Loucy (cell line): ENCODE measurements at regions not wholly inside any gene's neighbourhood (a gene's known extent, or its start where the extent isn't known, plus 50 kb on each side); places are given as distances from the start of the nearest gene placed in this dataset.

Experiments used
- H2AFZ ChIP-seq: fragments of 200-600 bp; sonication (generic); 2 replicates; pipeline ENCODE4 v1.6.0; 2016; ENCODE audit warnings: antibody characterized with exemption, mild to moderate bottlenecking, low read length, moderate library complexity
- H3F3A ChIP-seq: fragments of 200-600 bp; 2 replicates; pipeline ENCODE4 v1.6.0; 2016; ENCODE audit warnings: antibody characterized with exemption, low read depth, mild to moderate bottlenecking
- H3K27me3 ChIP-seq: fragments of 200-600 bp; sonication (generic); 2 replicates; pipeline ENCODE4 v1.6.1; 2014; ENCODE audit warnings: low read length, mild to moderate bottlenecking; ENCODE audit not compliant: insufficient read depth, poor library complexity, severe bottlenecking
- H3K36me3 ChIP-seq: fragments of 200-600 bp; sonication (generic); 2 replicates; pipeline ENCODE4 v1.6.1; 2016; ENCODE audit warnings: low read length; ENCODE audit not compliant: insufficient read depth
- H3K4me1 ChIP-seq: fragments of 200-600 bp; sonication (generic); 2 replicates; pipeline ENCODE4 v1.5.1; 2014; ENCODE audit warnings: low read length, mild to moderate bottlenecking; ENCODE audit not compliant: insufficient read depth, poor library complexity, severe bottlenecking
- H3K4me2 ChIP-seq: fragments of 200-600 bp; sonication (generic); 2 replicates; pipeline ENCODE4 v1.6.0; 2014; ENCODE audit warnings: antibody characterized with exemption, low read length, low read depth, mild to moderate bottlenecking; ENCODE audit not compliant: poor library complexity, severe bottlenecking
- H3K4me3 ChIP-seq: fragments of 200-600 bp; sonication (generic); 2 replicates; pipeline ENCODE4 v1.5.1; 2014; ENCODE audit warnings: low read length, mild to moderate bottlenecking, mixed read lengths; ENCODE audit not compliant: poor library complexity, severe bottlenecking
- H3K79me2 ChIP-seq: fragments of 200-600 bp; sonication (generic); 2 replicates; pipeline ENCODE4 v1.6.1; 2014; ENCODE audit warnings: low read length; ENCODE audit not compliant: insufficient read depth
- H3K9ac ChIP-seq: fragments of 200-600 bp; sonication (generic); 2 replicates; pipeline ENCODE4 v1.6.0; 2014; ENCODE audit warnings: mild to moderate bottlenecking, low read depth, low read length, moderate library complexity; ENCODE audit not compliant: poor library complexity, severe bottlenecking
- H3K9me2 ChIP-seq: fragments of 200-600 bp; sonication (generic); replicated peaks from 2 replicates; pipeline ENCODE4 v1.6.1; 2016; ENCODE audit warnings: low read depth, low read length, mixed read lengths
- H3K9me3 ChIP-seq: fragments of 200-600 bp; sonication (generic); 2 replicates; pipeline ENCODE4 v1.6.1; 2014; ENCODE audit warnings: mild to moderate bottlenecking, antibody characterized with exemption, low read length, low read depth; ENCODE audit not compliant: insufficient read depth
- H4K20me1 ChIP-seq: fragments of 200-600 bp; sonication (generic); 2 replicates; pipeline ENCODE4 v1.6.0; 2014; ENCODE audit warnings: antibody characterized with exemption, low read length, mild to moderate bottlenecking; ENCODE audit not compliant: insufficient read depth, poor library complexity, severe bottlenecking
- EZH2phosphoT487 ChIP-seq: fragments of 200-600 bp; IDR thresholded peaks from 2 replicates; pipeline ENCODE4 v1.6.1; 2018; ENCODE audit warnings: antibody characterized with exemption, mild to moderate bottlenecking, moderate library complexity, borderline replicate concordance
- TF ChIP-seq, protein P1 (sequence below): fragments of 200-600 bp; sonication (generic); conservative IDR thresholded peaks from 2 replicates; pipeline ENCODE4 v1.5.1; 2014; ENCODE audit warnings: mild to moderate bottlenecking, antibody characterized with exemption, low read length

DNA sequence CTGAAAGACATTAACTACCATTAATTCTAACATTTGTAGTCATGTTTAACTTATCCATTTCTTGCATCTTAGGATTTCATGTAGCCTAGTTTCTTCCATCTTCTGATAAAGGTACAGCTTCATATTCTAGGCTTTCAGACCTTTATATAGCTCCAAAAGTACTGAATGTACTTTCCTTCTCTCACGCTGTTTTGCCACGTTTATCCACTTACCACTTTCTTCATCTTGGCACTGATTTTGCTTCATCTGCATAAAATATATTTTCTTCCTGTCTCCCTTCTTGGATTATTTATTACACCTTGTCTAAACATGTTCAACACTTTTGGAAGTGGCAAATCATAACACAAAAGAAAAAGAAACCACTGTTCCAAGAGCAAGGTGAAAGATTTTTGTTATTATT is 553.8 kb downstream of the DTWD2 start:
- Histone ChIP-seq H4K20me1 (no peaks in the 10 kb centered on the region), H3K36me3 (no peaks in the 10 kb centered on the region), H2AFZ (no peak overlapping the region), H3K4me2 (no peak overlapping the region), H3K9ac (no peak overlapping the region), H3K9me3 (no peaks in the 10 kb centered on the region), H3K27me3 (no peaks in the 10 kb centered on the region), H3K4me1 (no peaks in the 10 kb centered on the region), H3K9me2 (no peaks in the 10 kb centered on the region), H3K79me2 (no peaks in the 10 kb centered on the region), H3F3A (no peaks in the 10 kb centered on the region), H3K4me3 (no peak overlapping the region)
- TF ChIP-seq EZH2phosphoT487 = no peak
- TF ChIP-seq, protein P1, sequence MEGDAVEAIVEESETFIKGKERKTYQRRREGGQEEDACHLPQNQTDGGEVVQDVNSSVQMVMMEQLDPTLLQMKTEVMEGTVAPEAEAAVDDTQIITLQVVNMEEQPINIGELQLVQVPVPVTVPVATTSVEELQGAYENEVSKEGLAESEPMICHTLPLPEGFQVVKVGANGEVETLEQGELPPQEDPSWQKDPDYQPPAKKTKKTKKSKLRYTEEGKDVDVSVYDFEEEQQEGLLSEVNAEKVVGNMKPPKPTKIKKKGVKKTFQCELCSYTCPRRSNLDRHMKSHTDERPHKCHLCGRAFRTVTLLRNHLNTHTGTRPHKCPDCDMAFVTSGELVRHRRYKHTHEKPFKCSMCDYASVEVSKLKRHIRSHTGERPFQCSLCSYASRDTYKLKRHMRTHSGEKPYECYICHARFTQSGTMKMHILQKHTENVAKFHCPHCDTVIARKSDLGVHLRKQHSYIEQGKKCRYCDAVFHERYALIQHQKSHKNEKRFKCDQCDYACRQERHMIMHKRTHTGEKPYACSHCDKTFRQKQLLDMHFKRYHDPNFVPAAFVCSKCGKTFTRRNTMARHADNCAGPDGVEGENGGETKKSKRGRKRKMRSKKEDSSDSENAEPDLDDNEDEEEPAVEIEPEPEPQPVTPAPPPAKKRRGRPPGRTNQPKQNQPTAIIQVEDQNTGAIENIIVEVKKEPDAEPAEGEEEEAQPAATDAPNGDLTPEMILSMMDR = no peak

GRCh38 chr5:118430076-118430475 is 558.3 kb downstream of the DTWD2 start:
- Histone ChIP-seq H3K9me2 (no peaks in the 10 kb centered on the region), H3K4me2 (no peak overlapping the region), H3K9me3 (no peaks in the 10 kb centered on the region), H4K20me1 (no peaks in the 10 kb centered on the region), H3K9ac (no peak overlapping the region), H3K27me3 (no peaks in the 10 kb centered on the region), H2AFZ (no peak overlapping the region), H3K4me1 (no peaks in the 10 kb centered on the region), H3K4me3 (no peak overlapping the region), H3K36me3 (no peaks in the 10 kb centered on the region), H3F3A (no peaks in the 10 kb centered on the region), H3K79me2 (no peaks in the 10 kb centered on the region)
- no peak for TF ChIP-seq EZH2phosphoT487
- TF ChIP-seq, protein P1 = no peak

GRCh38 chr5:118407958-118408357 is 580.4 kb downstream of the DTWD2 start:
- Histone ChIP-seq H3K4me2 (no peak overlapping the region), H3K4me3 (no peak overlapping the region), H3K9ac (no peak overlapping the region), H3K27me3 (no peaks in the 10 kb centered on the region), H3K79me2 (no peaks in the 10 kb centered on the region), H2AFZ (no peak overlapping the region), H3K9me3 (no peaks in the 10 kb centered on the region), H3K9me2 (no peaks in the 10 kb centered on the region), H3F3A (no peaks in the 10 kb centered on the region), H3K36me3 (no peaks in the 10 kb centered on the region), H3K4me1 (no peaks in the 10 kb centered on the region), H4K20me1 (no peaks in the 10 kb centered on the region)
- no peak for TF ChIP-seq EZH2phosphoT487
- TF ChIP-seq, protein P1 = no peak
